ENCODE measurements at regions not wholly inside any gene's neighbourhood (a gene's known extent, or its start where the extent isn't known, plus 50 kb on each side); places are given as distances from the start of the nearest gene placed in this dataset.

- no peak for ATAC-seq (ENCODE audit: insufficient read depth, low read depth)
- Histone ChIP-seq H3K36me3 (ENCODE audit: insufficient read depth, low read length) (no peaks in the 10 kb centered on the region), H3K9me3 (ENCODE audit: insufficient read depth, low read length, severe bottlenecking) (no peaks in the 10 kb centered on the region), H4K20me1 (ENCODE audit: insufficient read depth, low read length) (no peaks in the 10 kb centered on the region), H3K4me2 (ENCODE audit: insufficient read depth, low read length) (no peak overlapping the region), H3K9ac (ENCODE audit: low read depth, low read length) (no peak overlapping the region), H3K27me3 (ENCODE audit: insufficient read depth, low read length, poor library complexity) (no peaks in the 10 kb centered on the region), H2AFZ (ENCODE audit: low read depth, low read length) (no peak overlapping the region), H3K79me2 (ENCODE audit: insufficient read depth, low read length) (no peaks in the 10 kb centered on the region), H3K4me1 (ENCODE audit: insufficient read depth, low read length) (no peaks in the 10 kb centered on the region), H3K27ac (ENCODE audit: low read length) (no peak overlapping the region), H3K4me3 (ENCODE audit: low read depth in 1 of 2, low read length in 2 of 2) (no peak overlapping the region)
- no peak for TF ChIP-seq EZH2 (IDR thresholded peaks at IDR 0.05; ENCODE audit: borderline replicate concordance, low read depth, low read length, severe bottlenecking)
- no peak for TF ChIP-seq CTCF (IDR thresholded peaks at IDR 0.05; ENCODE audit: borderline replicate concordance, extremely low read depth, low read length, poor library complexity, severe bottlenecking)
- DNase-seq, result no peak
Observed at GRCh38 chr10:31618541-31619291, 299.7 kb downstream of the ZEB1 start.

GRCh38 chr10:31617757-31618156, 298.7 kb downstream of the ZEB1 start:
- no peak overlapping the region for H3K4me3 ChIP-seq (ENCODE audit: low read depth in 1 of 2, low read length in 2 of 2)
- H3K36me3 ChIP-seq (ENCODE audit: insufficient read depth, low read length), result no peaks in the 10 kb centered on the region
- H3K4me2 ChIP-seq (ENCODE audit: insufficient read depth, low read length), result no peak overlapping the region
- no peak overlapping the region for H3K9ac ChIP-seq (ENCODE audit: low read depth, low read length)
- TF ChIP-seq EZH2 (IDR thresholded peaks at IDR 0.05; ENCODE audit: borderline replicate concordance, low read depth, low read length, severe bottlenecking) (no peak), CTCF (IDR thresholded peaks at IDR 0.05; ENCODE audit: borderline replicate concordance, extremely low read depth, low read length, poor library complexity, severe bottlenecking) (no peak)
- no peaks in the 10 kb centered on the region for H4K20me1 ChIP-seq (ENCODE audit: insufficient read depth, low read length)
- H3K27ac ChIP-seq (ENCODE audit: low read length), result no peak overlapping the region
- no peaks in the 10 kb centered on the region for H3K79me2 ChIP-seq (ENCODE audit: insufficient read depth, low read length)
- H3K4me1 ChIP-seq (ENCODE audit: insufficient read depth, low read length), result no peaks in the 10 kb centered on the region
- no peaks in the 10 kb centered on the region for H3K9me3 ChIP-seq (ENCODE audit: insufficient read depth, low read length, severe bottlenecking)
- H3K27me3 ChIP-seq (ENCODE audit: insufficient read depth, low read length, poor library complexity), result no peaks in the 10 kb centered on the region
- H2AFZ ChIP-seq (ENCODE audit: low read depth, low read length), result no peak overlapping the region
- ATAC-seq (ENCODE audit: insufficient read depth, low read depth) (no peak), DNase-seq (no peak)

- Histone ChIP-seq H3K4me1 (ENCODE audit: insufficient read depth, low read length) (no peaks in the 10 kb centered on the region), H2AFZ (ENCODE audit: low read depth, low read length) (no peak overlapping the region), H3K9ac (ENCODE audit: low read depth, low read length) (no peak overlapping the region), H3K4me3 (ENCODE audit: low read depth in 1 of 2, low read length in 2 of 2) (no peak overlapping the region), H3K4me2 (ENCODE audit: insufficient read depth, low read length) (no peak overlapping the region), H3K27ac (ENCODE audit: low read length) (no peak overlapping the region), H3K9me3 (ENCODE audit: insufficient read depth, low read length, severe bottlenecking) (no peaks in the 10 kb centered on the region), H4K20me1 (ENCODE audit: insufficient read depth, low read length) (no peaks in the 10 kb centered on the region), H3K27me3 (ENCODE audit: insufficient read depth, low read length, poor library complexity) (no peaks in the 10 kb centered on the region), H3K36me3 (ENCODE audit: insufficient read depth, low read length) (no peaks in the 10 kb centered on the region), H3K79me2 (ENCODE audit: insufficient read depth, low read length) (no peaks in the 10 kb centered on the region)
- no peak for ATAC-seq (ENCODE audit: insufficient read depth, low read depth)
- no peak for DNase-seq
- TF ChIP-seq EZH2 (IDR thresholded peaks at IDR 0.05; ENCODE audit: borderline replicate concordance, low read depth, low read length, severe bottlenecking) (no peak), CTCF (IDR thresholded peaks at IDR 0.05; ENCODE audit: borderline replicate concordance, extremely low read depth, low read length, poor library complexity, severe bottlenecking) (no peak)
Observed at GRCh38 chr10:31617133-31617532, 298.1 kb downstream of the ZEB1 start.
